ENCODE measurements at regions not wholly inside any gene's neighbourhood (a gene's known extent, or its start where the extent isn't known, plus 50 kb on each side); places are given as distances from the start of the nearest gene placed in this dataset.

GRCh38 chr2:134081238-134081938, 172.5 kb upstream of the MGAT5 start:
- DNase-seq (ENCODE audit: low read depth): no peak

DNA sequence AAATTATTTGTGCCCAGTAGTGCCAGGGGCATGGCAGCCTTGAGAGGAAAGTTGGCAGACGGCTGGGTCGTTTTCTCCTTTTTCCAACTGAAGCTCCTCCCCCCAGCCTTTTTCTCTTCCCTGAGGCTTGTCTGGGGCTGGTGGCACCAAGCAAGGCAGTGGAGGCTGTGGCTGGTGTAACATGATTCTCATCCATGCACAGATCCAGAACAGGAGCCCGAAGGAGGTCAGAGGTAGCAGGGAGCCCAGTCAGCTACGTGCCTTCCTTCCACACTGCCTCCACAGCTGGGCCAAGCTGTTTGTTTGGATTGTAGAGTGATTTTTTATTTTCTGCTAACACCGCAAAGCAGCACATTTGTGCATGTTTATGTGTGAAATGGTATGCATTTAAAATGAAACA, 170.3 kb upstream of the MGAT5 start:
- DNase-seq (ENCODE audit: low read depth): no peak

DNA sequence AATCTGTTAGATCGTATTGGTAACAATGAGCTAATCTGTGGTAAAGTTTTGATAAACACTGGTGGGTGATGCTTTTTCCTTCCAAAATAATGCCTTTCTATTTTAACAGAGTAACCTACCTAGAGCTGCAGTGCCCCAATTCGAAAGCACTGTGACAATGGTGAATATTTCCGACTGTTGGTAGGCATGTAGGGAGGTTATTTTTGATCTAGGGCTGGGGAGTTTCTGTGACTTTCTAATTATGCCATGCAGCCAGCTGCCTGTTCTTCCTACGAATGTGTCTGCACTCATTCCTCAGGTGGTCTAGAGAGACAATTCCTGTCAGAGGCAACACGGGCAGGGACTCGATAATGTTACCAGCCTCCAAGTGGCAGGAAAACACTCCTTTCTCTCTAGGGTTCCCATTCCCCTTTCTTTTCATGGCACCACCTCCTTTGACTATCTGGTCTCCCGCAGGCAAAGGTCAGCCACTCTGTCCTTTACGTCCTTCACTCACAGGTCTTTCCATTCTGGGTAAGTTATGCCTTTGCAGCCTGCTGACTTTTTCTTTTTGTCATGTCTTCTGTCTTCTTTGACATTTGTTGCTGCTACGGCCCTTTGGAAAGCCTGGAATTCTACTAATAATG, 167.2 kb upstream of the MGAT5 start:
- DNase-seq (ENCODE audit: low read depth): no peak

GRCh38 chr2:134087371-134087921, 166.4 kb upstream of the MGAT5 start:
- no peak for DNase-seq (ENCODE audit: low read depth)

- DNase-seq (ENCODE audit: low read depth): no peak
Observed at GRCh38 chr2:134089454-134089853, 164.4 kb upstream of the MGAT5 start.

DNA sequence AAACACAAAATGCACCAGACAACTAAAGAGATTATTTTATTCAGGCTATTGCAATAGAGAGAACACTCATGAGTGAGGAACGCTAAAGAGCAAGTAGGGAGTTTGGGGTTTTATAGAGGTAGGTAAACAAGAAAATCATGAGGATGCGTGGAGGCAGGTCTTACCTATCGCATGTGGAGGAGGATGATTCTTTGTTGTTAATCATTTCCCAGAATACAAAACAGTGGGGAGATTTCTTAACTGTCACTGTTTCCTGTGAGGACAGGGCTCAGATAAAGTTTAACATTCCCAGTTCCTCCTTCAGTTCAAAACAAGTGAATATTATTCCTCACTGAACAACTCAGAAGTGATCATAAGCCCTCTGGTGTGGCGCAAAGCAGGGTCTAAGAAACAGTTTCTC, 156.1 kb upstream of the MGAT5 start:
- DNase-seq (ENCODE audit: low read depth): no peak

DNA sequence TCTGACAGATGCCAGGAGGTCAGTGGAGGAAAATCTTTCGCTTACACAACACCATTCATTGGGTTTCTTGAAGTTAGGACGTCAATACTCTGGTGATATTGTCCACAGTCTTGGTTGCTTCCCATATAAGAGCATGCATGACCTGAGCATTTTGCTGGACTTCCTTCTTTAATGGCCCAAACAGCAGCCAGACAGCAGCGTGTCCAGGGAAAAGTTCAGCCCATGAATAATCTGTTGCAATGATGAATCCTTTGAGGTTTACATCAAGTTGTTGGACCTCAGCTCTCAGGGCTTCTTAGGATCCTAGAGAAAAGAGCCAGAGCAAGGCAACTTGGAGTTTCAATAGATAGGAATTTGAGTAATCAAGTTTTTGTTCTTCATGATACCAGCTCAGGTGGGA, 155.6 kb upstream of the MGAT5 start:
- no peak for DNase-seq (ENCODE audit: low read depth)

DNA sequence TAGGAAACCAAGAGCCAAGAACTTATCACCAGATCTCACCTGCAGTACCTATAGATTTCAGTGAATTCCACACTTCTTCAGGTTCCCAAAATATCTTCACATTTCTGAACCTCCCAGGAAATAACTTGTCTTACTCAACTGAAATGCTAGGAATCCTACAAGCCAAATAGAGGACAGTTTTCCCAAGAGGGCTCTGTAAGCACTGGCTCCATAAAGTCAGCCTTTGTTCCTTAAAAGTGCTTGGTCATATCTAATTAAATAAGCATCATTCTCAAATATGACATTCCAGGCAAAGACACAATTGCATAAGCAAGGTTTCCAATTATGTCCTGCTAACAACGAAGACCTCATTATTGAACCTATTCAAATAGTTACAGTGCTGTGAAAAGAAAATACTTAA, 154.6 kb upstream of the MGAT5 start:
- DNase-seq (ENCODE audit: low read depth): no peak

GRCh38 chr2:134103196-134103595, 150.7 kb upstream of the MGAT5 start:
- DNase-seq (ENCODE audit: low read depth): no peak

DNA sequence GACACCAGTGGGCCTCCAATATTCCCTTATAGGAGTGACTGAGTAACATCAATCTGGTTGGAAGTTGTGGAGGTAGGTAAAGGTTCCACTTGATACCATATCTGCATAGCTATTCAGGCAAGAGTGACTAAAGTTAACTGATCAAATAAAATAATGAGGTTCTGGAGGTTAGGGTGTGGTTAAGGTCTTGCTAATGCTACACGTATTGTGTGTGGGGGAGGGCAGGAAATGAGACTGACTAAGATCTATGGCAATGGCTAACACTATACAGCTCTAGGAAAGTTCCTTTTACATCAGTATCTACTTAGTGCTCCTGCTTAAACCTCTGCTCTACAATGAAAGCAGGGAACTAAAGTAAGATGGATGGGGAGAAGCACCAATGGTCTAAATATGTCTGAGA, 149.1 kb upstream of the MGAT5 start:
- DNase-seq (ENCODE audit: low read depth): no peak

DNA sequence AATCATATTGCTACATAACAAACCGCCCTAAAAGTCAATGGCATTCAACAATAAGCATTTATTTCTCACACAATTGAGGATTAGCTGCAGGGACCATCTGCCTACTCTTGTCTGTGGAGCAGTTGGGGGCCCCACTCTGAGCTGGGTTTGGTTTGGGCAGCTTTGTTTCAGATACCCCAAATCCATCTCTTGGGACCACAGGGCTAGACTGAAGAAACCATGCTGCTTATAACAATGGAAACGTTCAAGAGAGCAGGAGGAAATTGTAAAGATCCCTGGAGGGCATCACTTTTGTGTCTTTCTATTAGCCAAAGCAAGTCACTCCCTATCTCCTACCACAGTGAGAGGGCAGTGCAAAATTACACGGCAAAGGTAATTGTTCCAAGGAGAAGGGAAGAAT, 146.5 kb upstream of the MGAT5 start:
- DNase-seq (ENCODE audit: low read depth): no peak

- DNase-seq (ENCODE audit: low read depth): no peak
Observed at GRCh38 chr2:134108113-134108512, 145.8 kb upstream of the MGAT5 start.

DNA sequence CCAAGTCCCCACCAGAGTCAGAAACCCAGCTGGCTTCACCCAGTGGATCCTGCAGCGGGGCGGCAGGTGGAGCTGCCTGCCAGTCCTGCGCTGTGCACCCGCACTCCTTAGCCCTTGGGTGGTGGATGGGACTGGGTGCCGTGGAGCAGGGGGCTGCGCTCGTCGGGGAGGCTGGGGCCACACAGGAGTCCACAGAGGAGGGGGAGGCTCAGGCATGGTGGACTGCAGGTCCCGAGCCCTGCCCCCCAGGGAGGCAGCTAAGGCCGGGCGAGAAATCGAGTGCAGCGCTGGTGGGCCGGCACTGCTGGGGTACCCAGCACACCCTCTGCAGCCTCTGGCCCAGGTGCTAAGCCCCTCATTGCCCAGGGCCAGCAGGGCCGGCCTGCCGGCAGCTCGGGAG, 144.6 kb upstream of the MGAT5 start:
- no peak for DNase-seq (ENCODE audit: low read depth)

- DNase-seq (ENCODE audit: low read depth): no peak
Observed at GRCh38 chr2:134109725-134110124, 144.1 kb upstream of the MGAT5 start.

DNA sequence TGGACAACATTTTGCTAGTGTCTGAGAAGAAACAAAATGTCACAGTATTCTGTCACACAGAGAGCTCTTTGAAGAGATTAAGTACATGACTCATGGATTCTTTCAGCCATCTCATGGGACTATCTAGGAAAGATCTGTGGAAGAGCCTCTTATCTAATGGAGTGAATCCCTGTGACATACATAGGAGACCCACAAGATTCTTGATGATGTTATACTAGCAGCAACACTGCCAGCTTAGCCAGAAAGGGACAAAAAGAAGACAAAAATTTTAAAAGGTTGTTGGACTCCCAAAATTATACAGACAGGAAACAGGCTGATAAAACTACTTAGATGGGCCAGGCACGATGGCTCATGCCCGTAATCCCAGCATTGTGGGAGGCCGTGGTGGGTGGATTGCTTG, 143.3 kb upstream of the MGAT5 start:
- no peak for DNase-seq (ENCODE audit: low read depth)

- DNase-seq (ENCODE audit: low read depth): no peak
Observed at GRCh38 chr2:134117676-134118075, 136.2 kb upstream of the MGAT5 start.

DNA sequence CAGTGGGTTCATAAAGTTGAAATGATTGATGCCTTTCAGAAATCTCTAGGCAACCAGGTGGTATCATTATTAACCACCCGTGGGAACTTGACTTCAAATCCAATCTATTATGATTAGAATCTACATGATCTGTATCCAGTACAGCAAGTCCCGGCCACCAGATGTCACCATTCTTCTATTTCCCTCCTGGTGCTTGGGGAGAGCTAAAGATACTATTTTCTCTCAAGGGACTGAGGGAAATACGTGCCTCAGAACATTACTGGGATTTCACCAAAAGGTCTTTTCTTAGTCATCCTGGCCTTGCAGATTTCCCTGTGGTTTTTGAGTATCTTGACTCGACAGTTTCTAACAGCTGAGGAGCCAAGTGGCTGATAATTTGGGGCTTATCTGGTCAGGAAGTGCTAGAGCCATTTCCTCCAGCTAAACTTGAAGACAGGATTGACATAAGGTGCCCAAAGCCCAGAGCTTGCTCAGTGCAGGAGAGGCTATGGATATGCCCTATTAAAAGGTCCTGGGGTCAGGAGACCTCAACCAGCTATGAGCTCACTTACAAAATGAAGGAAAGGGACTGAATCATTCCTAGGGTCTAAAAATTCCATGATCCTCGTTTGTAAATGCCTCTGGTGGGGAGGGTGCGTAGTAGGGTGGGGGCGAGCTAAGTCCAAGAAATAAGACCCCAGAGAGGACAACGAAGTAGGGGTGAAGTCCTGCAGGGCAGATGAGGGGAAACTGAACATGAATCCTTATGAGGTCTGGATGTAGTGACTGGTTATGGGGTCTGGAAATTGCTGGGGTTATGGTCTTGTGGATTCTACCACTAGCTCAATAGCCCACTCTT, 135.4 kb upstream of the MGAT5 start:
- peak; percentile 95 for DNase-seq (ENCODE audit: low read depth)

GRCh38 chr2:134119117-134119712, 134.7 kb upstream of the MGAT5 start:
- DNase-seq (ENCODE audit: low read depth): no peak

DNA sequence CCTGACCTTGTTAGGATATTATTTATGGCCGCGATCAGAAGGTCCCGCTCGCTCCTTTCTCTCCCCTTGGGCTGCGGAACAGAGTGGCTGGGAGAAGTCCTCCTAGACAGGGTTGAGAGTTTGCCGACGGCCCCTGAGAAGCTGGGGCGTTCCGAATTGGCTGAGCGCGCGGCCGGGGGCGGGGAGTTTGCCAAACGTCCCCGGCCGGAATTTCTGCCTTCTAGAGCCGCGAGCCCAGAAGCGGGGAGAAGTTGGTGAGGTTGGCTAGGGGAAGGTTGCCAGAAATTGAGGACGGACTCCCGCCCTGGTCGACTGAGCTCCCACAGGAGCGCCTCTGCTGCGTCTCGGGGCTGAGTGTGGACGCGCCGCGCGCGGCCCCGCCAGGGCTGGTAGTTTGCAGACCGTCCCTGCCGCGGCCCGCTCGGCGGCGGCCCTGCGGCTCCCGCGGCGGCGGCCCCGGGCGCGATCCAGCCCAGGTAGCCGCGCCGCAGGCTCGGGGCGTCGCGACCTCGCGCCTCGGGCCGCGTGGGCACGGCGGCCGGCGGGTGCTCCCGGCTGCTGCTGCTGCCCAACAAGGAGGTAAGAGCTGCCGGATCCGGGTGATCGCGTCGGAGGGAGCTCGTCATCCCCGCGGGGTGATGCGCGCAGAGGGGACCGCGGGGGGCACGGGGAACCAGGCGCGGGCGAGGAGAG, 134.0 kb upstream of the MGAT5 start:
- peak; percentile 90 for DNase-seq (ENCODE audit: low read depth)

DNA sequence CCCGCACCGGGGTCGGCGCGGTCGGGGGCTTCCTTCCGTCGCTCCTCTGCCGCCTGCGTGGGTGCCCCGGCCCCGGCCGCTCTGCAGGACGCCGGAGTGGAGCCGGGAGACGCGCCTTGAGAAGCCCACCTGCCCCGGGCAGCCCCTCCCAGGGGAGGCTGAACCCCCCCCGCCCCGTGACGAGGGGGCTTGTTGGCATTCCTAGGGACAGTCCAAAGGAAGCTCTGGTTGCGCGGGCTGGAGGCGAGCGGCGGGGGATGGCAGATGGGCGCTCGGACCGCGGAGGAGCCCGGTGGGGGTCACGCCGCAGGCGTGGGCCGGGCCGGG, 133.5 kb upstream of the MGAT5 start:
- no peak for DNase-seq (ENCODE audit: low read depth)

GRCh38 chr2:134120733-134121630, 132.9 kb upstream of the MGAT5 start:
- no peak for DNase-seq (ENCODE audit: low read depth)

All from HS-27A (cell line).